ENCODE measurements at regions not wholly inside any gene's neighbourhood (a gene's known extent, or its start where the extent isn't known, plus 50 kb on each side); places are given as distances from the start of the nearest gene placed in this dataset.

DNA sequence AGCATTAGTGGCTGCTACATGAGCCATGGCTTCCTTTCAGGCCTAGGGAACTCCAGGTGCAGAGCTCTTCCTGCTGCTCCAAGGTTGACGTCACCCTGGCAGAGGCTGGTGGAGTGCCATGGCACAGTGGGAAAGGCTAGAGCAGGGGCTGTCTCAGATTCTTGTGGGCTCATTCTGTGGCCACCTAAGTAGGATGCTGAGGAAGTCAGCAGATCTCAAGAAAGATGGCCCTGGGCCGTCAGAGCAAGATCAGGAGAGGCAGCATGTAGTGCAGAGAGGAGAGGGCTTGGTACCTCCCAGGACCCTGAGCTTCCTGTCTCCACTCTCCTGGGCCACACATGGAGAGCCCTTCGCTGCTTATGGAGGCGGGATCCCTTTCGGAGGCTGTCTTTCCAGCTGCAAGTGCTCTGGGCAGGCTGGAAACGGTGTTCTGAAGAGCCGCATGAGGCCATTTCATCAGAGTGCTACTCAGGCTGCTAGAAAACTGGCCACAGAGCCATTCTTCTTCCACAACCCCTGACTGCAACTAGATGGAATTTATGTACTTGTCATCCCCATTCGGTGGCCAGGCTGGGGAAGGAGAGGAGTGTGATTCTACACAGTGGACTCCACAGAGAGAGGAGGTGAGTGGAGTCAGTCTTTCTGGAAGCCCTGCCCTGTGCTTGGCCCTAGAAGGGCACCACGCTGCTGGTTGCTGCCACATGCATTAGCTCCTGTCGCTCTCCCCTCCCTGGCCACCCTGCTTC lies 304.2 kb downstream of the RPS24 start:
- TF ChIP-seq, protein P1, sequence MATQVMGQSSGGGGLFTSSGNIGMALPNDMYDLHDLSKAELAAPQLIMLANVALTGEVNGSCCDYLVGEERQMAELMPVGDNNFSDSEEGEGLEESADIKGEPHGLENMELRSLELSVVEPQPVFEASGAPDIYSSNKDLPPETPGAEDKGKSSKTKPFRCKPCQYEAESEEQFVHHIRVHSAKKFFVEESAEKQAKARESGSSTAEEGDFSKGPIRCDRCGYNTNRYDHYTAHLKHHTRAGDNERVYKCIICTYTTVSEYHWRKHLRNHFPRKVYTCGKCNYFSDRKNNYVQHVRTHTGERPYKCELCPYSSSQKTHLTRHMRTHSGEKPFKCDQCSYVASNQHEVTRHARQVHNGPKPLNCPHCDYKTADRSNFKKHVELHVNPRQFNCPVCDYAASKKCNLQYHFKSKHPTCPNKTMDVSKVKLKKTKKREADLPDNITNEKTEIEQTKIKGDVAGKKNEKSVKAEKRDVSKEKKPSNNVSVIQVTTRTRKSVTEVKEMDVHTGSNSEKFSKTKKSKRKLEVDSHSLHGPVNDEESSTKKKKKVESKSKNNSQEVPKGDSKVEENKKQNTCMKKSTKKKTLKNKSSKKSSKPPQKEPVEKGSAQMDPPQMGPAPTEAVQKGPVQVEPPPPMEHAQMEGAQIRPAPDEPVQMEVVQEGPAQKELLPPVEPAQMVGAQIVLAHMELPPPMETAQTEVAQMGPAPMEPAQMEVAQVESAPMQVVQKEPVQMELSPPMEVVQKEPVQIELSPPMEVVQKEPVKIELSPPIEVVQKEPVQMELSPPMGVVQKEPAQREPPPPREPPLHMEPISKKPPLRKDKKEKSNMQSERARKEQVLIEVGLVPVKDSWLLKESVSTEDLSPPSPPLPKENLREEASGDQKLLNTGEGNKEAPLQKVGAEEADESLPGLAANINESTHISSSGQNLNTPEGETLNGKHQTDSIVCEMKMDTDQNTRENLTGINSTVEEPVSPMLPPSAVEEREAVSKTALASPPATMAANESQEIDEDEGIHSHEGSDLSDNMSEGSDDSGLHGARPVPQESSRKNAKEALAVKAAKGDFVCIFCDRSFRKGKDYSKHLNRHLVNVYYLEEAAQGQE (IDR thresholded peaks at IDR 0.05; ENCODE audit: insufficient read depth in 1 of 2, low read depth in 2 of 2, low read length in 2 of 2) = no peak
- TF ChIP-seq TAF1 (IDR thresholded peaks at IDR 0.05; ENCODE audit: borderline replicate concordance, insufficient read depth, low read length) (no peak), POLR2AphosphoS5 (IDR thresholded peaks at IDR 0.05; ENCODE audit: low read depth, low read length) (no peak), SIN3A (IDR thresholded peaks at IDR 0.05; ENCODE audit: borderline replicate concordance, insufficient read depth, low read length) (no peak)
